Mucosa of gallbladder (tissue), 1 donor: ENCODE measurements at regions not wholly inside any gene's neighbourhood (a gene's known extent, or its start where the extent isn't known, plus 50 kb on each side); places are given as distances from the start of the nearest gene placed in this dataset.
"Not testable (repeated sequence)": the region's sequence is repeated elsewhere in the genome, so short reads cannot be mapped to it uniquely, and the experiment has no call there.

Experiments
- DNase-seq: peaks from one replicate; pipeline ENCODE4 v3.0.0-alpha.2; 2020; ENCODE audit warnings: low spot score
- donor health status: DM: no; HTN: no; CAD: no.

DNA sequence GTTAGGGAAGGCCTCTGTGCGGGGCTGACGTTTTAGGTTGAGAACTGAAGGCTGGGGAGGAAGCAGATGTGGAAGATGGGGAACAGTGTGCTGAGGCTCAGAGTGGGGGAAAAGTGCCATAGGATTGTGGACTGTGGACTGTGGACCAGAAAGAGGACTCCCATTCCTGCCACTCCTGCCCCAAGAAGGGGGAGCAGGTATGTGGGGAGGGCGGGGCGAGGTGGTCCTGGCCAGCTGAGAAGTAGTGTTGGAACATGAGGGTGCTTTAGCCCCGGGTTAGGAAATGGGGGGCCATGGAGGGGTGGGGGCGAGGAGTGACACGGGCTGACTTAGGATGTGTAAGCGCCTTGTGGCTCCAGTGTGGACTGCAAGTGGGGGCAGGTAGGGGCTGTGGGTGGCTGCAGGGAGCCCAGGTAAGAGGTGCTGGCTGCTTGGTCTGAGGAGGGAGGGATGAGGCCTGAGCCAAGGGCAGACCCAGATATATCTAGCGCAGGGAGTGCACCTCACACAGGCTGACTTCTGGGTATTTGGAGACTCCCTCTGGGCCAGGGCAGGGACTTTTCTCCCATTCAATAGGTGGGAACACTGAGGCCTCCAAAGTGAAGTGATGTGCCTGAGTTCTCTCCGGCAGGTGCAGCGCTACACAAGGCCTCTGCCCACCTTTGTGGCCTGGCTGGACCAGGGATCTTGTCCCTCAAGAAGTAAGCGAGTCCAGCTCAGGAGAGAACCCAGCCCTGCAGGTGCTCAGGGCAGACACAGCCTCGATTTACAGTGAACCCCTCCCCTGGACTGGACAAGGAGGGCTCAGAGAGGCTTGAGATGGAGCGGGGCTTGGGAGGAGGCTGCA is 76.6 kb upstream of the TOX2 start:
- DNase-seq: no peak

DNA sequence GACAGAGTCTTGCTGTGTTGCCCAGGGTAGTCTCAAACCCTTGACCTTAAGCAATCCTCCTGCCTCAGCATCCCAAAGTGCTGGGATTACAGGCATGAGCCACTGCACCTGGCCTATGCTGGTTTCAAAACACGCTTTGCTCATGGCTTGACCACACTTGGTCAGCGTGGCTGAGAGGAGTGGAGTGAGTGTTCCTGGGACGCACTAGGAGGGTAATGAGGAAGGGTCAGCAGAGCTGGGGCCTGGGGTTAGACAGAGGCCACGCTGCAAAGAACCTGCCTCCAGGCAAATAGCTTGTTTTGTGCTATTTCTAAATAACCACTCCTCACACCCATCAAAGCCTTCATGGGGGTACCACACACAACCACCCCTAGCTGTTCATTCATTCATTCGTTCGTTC is 77.9 kb upstream of the TOX2 start:
- no peak for DNase-seq

DNA sequence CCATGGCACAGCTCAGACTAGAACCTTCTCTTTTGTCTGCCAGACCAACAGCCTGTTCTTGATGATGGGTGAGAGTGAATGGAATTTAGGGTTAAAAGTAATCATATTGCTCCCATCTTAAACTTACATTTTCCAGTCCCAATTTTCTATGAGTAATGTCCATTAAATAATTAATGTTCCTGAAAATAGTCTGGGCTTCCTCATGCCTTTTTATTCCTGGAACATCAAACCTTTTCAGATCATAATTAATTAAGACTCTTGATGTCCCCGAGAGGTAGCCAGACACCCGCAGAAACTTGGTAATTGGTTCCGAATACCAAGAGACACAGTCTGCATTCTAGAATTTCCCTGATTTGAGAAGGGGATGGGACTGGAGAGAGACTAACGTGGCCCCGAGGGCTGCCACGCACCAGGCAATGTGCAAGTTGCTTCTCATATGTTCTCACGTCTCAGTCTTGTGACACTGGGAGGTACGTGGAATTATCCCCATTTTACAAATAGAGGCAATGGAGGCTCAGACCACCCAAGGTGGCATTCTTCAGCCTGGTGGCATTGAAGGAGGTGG is 78.6 kb upstream of the TOX2 start:
- no peak for DNase-seq

DNA sequence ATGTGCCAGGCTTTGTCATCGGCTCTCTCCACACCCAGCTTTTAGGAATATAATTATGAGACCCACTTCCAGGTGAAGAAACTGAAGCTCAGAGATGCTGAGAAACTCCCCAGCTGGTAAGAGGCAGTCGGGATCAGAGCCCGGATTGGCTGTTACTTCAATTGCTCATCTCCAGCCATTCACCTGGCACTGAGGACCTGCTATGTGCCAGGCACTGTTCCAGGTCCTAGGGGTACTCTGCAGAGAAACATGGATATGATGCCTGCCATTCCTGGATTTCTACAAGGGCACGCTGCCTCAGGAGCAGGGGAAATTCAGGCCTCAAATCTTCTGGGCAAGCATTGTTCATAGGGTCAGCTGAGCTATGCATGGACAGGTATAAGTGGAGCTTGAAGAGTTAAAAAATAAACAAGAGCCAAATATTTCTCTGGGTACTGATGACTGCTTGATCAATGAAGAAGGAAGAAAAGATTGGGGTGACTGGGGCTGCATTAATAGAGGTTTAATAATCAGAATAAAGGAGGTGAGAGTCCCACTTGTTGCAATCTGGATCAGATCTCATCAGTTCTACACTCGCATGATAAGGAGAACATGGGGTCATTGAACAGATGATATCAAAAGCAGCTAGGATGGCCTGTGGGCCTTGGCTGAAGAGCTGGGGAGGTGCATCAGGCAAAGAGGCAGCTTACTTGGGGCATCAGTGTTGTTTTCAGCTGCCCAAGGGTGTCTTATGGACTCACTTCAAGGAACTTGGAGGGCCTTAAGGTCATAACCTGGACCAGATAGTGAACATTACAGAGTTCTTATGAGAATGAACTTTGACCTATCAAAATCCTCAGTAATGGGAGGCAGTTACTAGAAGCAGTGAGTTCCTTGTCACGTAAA is 80.9 kb upstream of the TOX2 start:
- DNase-seq: no peak

DNA sequence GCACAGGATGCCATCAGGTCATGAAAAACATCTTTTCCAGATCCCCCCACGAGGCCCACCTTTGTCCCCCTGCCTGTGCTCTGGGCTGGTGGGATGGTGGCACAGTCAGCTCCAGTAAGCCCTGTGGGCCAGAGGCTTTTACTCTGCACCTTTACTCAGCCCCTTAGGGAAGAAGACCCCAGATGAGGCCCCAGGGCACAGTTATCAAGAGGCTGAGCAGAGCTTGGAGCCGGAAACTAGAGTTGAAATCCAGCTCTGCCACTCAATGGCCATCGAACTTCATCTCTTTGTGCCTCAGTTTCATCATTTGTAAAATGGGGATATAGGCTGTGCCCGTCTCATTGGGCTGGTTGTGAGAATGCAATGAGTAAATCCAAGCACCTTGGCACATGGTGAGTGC is 81.7 kb upstream of the TOX2 start:
- no peak for DNase-seq

DNA sequence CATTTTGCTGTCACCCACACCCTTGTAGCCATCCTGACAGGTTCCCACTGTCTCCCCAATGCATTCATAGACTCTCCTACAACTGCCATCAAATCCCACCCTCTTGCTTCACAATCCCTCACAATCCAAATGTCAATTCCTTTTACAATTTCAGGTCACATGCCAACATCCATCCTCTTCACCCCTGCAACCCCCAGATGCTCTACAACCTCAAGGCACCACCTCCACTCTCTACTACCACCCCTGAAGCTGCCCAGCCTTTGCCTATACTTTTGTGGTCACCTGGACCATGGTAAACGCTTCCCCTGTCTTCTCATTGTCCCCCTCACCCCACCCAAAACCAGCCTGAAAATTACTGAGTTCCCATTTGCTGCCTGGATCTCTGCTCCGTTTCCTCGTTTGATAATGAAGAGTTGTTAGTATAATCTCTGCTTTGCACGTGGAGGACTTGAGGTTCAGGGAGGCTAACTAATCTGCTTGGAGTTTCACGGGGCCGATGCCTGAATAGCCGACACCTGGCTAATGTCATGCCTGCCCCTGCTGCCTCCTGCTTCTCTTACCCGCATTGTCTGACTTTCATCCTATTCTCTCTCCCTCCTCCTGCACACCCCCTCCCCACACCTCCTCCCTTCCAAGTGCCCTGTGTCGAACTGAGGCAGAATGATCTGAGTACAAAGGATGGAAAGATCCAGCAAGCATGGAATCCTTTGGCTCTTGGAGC is 82.4 kb upstream of the TOX2 start:
- DNase-seq: no peak

DNA sequence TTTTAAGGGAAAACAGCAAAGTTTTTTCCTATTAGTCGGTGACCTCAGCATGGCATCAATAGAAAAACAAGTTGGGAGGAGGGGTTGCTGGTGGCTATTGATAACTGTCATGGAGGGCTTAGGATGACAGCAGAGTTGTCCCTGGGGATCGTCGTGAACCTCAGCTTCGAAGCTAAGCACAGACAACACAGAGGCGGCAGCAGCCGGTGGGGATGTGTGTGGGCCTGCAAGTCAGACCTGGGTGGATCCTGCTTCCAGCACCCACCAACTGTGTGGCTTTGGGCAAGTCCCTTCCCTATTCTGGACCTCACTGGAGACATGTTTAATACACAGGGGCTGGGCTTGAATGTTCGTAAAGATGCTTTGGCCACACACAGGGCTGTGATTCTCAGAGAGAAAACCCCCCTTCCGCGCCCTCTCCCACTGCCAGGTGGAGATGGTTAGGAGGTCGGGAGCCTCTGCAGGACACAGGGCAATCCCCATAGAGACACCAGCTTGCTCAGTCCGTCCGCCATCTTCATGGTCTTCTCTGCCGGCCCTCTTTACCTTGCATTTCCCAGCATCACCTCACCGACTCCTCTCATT is 83.1 kb upstream of the TOX2 start:
- DNase-seq: no peak

DNA sequence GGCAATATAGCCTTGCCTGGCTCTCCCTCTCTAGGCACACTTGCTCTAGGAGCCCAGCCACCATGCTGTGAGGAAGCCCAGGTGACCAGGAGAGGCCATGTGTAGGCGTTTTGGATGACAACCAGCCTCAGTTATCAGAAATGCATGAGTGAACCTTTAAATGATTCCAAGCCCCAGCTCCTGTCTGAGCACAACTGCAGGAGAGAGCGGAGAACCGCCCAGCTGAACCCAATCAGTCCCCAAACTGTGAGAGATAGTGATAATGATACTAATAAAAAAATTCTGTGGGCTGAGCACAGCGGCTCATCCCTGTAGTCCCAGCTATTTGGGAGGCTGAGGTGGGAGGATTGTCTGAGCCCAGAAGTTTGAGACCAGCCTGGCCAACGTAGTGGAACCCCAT is 83.8 kb upstream of the TOX2 start:
- no peak for DNase-seq

DNA sequence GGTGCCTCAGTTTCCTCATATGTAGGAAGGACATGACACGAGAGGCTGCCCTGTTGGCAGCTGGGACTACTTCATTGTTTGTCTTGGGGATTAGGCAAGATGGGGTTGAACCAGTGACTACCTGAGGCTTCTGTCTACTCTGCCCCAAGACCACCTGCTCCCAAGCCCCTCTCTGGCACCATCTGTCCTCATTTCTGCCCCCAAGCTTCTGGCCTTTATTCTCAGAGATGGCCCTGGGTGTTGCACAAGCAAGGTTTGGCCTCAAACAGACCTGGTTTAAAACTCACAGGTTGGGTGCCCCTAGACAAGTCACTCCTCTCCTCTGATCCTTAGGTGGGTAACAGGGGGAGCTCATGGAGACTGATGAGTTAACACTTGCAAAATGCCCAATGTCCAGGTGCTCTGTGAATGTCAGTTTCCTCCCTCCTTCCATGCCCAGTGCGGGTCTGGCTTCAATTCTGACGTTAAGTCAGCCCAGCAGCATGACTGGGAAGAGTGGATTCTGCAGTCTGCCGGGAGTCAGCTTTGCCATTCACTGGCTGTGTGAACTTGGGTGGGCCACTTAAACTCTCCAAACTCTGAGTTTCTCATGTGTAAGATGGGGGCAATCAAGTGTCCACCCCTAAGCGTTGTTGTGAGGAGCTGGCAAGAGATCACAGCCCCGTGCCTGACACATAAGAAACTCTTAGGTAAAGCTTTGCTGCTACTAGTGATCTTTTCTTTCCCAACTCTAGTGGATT is 84.5 kb upstream of the TOX2 start:
- no peak for DNase-seq

DNA sequence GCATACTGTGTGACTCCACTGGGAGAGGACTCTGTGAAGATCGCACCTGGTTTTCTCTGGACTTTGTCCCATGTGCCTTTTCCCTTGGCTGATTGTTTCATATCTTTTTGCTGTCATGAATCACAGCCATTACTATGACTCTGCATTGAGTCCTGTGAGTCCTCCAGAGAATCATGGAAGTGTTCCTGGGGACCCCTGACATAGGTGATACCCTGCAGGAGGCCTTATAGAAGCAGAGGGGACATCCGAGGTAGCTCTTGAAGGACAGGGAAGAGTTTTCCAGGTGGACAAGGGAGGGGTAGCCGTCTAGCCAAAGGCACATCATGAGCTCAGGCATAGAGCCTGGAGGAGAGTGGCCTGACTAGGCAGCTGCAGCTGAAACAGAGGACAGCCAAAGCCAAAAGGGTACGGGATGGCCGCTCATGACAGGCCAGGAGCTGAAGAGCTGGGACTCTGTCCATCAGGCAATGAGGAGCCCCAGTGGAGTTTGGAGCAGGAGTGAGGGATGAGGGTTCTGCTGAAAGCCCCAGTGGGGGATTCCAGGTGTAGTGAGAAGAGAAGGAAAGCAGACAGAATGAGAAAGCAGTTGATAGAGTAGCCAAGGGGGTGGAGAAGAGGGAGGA is 86.6 kb upstream of the TOX2 start:
- DNase-seq: no peak

DNA sequence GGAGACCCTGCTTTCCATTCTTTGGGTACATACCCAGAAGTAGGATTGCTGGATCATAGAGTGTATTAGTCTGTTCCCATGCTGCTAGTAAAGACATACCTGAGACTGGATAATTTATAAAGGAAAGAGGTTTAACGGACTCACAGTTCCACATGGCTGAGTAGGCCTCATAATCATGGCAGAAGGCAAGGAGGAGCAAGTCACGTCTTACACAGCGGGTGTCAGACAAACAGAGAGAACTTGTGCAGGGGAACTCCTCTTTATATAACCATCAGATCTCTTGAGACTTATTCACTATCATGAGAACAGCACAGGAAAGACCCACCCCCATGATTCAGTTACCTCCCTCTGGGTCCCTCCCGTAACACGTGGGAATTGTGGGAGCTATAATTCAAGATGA is 87.7 kb upstream of the TOX2 start:
- DNase-seq: not testable (repeated sequence)

DNA sequence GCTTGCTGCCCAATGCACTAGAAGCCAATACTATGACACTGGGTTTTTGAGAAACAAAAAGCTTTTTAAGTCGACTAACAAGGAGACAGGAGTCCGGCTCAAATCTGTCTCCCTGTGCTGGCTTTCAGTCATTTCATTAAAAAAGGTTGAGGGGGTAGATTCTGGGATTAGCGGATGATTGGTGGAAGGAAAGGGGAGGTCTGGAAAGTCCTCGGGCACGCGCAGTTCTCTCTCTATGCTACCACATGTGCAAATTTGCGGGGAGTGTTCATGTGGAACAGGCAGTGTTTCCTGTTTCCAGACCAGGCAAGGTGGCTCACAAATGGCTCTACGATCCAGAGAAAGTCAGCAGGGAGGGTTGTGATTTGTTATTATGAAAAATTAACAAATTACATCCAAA is 89.1 kb upstream of the TOX2 start:
- no peak for DNase-seq

DNA sequence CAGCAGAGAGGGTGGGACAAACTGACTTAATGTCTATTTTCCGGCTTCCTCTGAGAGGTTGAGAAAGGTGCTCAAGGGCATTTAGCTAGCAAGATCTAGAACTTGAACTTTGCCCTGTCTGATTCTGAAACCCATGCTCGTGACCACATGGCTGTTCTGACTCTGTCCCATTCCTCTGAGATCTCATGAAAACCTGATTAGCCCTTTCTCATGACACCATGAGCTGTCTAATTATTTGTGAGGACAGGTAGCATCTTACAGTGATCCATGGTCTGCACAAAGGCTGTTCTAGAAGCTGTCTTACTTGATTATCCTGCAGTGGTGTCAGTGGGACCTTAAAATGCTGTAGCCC is 89.6 kb upstream of the TOX2 start:
- no peak for DNase-seq

DNA sequence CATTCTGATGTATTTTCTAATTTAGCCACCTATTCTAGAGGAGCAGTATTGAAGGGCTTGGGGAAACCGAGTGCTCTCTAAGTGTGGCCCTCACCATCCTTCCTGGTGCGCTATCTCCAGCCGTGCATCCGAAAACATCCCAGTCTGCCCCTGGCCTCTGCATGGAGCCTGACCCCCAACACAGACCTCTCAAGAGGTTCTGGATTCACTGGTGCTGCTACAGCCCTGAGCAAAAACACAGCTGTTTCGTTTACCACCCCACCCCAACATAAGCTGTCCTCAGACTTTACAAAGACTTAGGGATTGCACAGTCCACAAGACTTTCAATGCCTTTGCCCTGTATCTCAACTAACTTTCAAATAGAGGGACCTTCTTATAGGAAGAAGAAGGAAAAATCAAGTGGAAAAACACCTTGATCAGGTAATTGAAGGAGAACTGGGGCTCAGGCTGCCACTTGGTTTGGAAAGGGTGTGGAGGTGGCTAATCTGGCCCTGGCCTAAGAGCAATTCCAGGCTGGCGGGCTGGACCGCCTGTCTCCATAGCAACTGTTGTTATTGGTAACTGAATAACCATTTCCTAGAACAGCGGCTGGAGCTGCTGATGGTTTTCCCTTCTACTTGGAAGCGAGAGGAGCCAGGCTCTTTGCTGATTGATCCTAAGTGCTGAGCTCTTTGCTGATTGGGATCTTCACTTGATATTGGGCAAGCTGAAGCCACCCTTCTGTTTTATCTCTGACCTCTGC is 90.2 kb upstream of the TOX2 start:
- peak; percentile 10 for DNase-seq

DNA sequence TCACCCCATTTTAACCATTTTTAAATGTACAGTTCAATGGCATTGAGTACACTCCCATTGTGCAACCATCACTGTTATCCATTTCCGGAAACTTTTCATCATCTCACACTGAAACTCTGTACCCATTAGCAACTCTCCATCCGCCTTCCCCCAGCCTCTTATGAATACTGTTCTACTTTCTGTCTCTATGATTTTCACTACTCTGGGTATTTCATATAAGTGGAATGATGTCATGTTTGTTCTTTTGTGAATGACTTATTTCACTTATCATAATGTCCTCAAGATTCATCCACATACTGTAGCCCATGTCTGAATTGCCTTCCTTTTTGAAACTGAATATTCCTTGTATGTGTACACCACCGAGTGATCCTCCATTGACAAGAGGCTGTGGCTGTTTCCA is 92.9 kb upstream of the TOX2 start:
- no peak for DNase-seq

DNA sequence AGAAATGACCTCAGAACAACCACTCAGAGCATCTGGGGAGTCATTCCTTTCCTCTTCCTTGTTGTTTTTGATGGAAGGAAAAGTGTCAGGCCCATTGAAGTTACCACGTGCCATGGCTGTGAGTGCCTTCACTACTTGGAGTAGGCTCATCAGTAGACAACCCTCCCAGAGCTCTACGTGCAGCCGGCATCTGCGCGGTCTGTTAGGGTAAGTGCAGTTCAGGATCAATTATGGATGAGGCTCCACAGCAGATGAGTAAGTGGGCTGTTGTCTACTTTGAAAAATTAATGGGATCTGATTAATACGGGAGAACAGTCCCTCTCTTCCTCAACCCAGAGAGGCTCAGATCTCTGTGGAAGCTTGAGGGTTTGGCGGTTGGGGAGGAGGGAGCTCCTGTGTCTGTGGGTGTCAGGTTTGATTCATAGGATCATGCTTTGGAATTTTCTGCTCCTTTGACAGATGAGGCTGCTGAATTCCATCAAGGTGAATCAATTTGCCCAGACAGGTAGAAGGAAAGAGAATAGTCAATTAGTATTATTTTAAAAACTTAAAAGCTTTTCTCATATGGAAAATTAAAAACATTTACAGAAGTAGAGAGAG is 93.8 kb upstream of the TOX2 start:
- DNase-seq: no peak

DNA sequence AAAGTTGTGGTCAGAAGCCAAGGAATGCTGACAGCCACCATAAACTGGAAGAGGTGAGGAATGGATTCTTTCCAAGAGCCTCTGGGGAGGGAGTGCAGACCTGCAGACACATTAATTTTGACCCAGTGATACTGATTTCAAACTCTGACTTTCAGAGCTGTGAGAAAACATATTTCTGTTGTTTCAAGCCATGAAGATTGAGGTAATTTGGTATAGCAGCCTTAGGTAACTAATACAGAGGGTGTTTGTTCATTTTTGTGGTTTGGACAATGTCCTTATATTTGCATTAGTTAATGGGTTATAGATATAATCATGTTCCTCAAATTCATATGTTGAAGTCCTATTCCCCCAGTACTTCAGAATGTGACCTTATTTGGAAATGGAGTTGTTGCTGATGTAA is 85.4 kb upstream of the GTSF1L start:
- no peak for DNase-seq

DNA sequence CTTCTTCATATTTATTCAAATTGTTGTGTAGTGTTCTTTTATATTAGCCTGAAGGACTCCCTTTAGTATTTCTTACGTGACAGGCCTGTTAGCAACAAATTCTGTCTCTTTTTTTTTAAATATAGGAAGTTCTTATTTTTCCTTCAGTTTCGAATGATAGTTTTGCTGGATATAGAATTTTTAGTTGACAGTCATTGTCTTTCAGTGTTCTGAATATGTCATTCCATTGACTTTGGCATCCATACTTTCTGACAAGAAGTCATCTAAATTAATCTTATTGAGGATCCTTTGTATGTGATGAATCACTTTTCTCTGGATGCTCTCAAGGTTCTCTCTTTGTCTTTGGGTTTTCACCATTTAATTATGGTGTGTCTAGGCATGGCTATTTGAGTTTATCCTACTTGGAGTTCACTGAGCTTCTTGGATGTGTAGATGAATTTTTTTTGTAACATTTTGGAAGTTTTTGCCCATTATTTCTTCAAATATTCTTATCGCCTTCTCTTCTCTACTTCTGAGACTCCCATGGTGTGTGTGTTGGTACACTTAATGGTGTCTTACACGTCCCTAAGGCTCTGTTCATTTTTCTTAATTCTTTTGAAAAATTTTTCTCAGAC is 82.5 kb upstream of the GTSF1L start:
- DNase-seq: no peak

DNA sequence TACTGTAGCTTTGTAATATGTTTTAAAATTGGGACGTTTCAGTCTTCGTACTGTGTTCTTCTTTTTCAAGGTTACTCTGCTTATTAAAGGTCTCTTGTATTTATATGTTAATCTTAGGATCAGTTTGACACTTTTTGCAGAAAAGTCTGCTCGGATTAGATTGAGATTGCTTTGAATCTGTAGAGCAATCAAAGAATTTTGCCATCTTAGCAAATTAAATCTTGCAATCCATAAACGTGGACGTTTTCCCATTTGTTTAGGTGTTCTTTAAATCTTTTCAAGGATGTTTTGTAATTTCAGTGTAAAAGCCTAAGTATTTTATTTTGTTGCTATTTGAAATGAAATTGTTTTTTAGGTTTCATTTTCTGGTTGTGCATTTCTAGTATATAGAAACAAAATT is 78.0 kb upstream of the GTSF1L start:
- DNase-seq: no peak
